H1 (cell line): ENCODE measurements at regions not wholly inside any gene's neighbourhood (a gene's known extent, or its start where the extent isn't known, plus 50 kb on each side); places are given as distances from the start of the nearest gene placed in this dataset.

Source experiments
- ASH2L ChIP-seq: fragments of 200-600, 300-600 bp; sonication (generic); IDR thresholded peaks from one replicate; pipeline ENCODE4 v1.7.1; 2017; ENCODE audit warnings: low read length
- JUND ChIP-seq: IDR thresholded peaks from 2 replicates; pipeline ENCODE4 v1.6.1; 2011; ENCODE audit warnings: mild to moderate bottlenecking, improper control_type of control experiment, low read length
- KDM1A ChIP-seq: fragments of 200-600, 300-600 bp; sonication (generic); IDR thresholded peaks from 2 replicates; pipeline ENCODE4 v1.7.1; 2016; ENCODE audit warnings: mild to moderate bottlenecking, low read length, borderline replicate concordance
- NANOG ChIP-seq: IDR thresholded peaks from 2 replicates; pipeline ENCODE4 v1.6.1; 2011; ENCODE audit warnings: low read length, low read depth, mild to moderate bottlenecking, inconsistent platforms; ENCODE audit not compliant: insufficient read depth, poor library complexity, severe bottlenecking
- RFX5 ChIP-seq: IDR thresholded peaks from 2 replicates; pipeline ENCODE4 v1.6.1; 2011; ENCODE audit warnings: low read depth, low read length, improper control_type of control experiment, borderline replicate concordance
- RXRA ChIP-seq: IDR thresholded peaks from 2 replicates; pipeline ENCODE4 v1.6.1; 2011; ENCODE audit warnings: low read depth, mild to moderate bottlenecking, low read length, moderate library complexity; ENCODE audit not compliant: insufficient read depth
- TF ChIP-seq, protein P1 (sequence below): IDR thresholded peaks from 2 replicates; pipeline ENCODE4 v1.6.1; 2011; ENCODE audit warnings: low read depth, mild to moderate bottlenecking, low read length; ENCODE audit not compliant: insufficient read depth

GRCh38 chr7:156145184-156145583, 332.9 kb upstream of the SHH start (continued):
- TF ChIP-seq KDM1A (no peak), RFX5 (no peak), ASH2L (no peak), RXRA (no peak), JUND (no peak), NANOG (no peak)
- TF ChIP-seq, protein P1, sequence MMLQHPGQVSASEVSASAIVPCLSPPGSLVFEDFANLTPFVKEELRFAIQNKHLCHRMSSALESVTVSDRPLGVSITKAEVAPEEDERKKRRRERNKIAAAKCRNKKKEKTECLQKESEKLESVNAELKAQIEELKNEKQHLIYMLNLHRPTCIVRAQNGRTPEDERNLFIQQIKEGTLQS: no peak
